ENCODE measurements at regions not wholly inside any gene's neighbourhood (a gene's known extent, or its start where the extent isn't known, plus 50 kb on each side); places are given as distances from the start of the nearest gene placed in this dataset.
A peak's percentile ranks its signal among the peaks of the same experiment; 100 is the strongest.

- CTCF ChIA-PET: no interaction called here
- Histone ChIP-seq H3K27me3 (ENCODE audit: control insufficient read depth, insufficient read depth, low read length) (peaks cover 8% of the 10 kb centered on the region), H3K36me3 (ENCODE audit: control insufficient read depth, insufficient read depth, low read length) (no peaks in the 10 kb centered on the region), H3K4me3 (ENCODE audit: low read depth, low read length) (no peak overlapping the region)
- POLR2A ChIA-PET: no interaction called here
- no peak for DNase-seq (ENCODE audit: low read depth)
- TF ChIP-seq, protein P1, sequence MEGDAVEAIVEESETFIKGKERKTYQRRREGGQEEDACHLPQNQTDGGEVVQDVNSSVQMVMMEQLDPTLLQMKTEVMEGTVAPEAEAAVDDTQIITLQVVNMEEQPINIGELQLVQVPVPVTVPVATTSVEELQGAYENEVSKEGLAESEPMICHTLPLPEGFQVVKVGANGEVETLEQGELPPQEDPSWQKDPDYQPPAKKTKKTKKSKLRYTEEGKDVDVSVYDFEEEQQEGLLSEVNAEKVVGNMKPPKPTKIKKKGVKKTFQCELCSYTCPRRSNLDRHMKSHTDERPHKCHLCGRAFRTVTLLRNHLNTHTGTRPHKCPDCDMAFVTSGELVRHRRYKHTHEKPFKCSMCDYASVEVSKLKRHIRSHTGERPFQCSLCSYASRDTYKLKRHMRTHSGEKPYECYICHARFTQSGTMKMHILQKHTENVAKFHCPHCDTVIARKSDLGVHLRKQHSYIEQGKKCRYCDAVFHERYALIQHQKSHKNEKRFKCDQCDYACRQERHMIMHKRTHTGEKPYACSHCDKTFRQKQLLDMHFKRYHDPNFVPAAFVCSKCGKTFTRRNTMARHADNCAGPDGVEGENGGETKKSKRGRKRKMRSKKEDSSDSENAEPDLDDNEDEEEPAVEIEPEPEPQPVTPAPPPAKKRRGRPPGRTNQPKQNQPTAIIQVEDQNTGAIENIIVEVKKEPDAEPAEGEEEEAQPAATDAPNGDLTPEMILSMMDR (IDR thresholded peaks at IDR 0.05; ENCODE audit: insufficient read depth, low read depth, low read length): no peak
Observed at GRCh38 chr11:20248121-20248772, 88.0 kb upstream of the DBX1 start.

DNA sequence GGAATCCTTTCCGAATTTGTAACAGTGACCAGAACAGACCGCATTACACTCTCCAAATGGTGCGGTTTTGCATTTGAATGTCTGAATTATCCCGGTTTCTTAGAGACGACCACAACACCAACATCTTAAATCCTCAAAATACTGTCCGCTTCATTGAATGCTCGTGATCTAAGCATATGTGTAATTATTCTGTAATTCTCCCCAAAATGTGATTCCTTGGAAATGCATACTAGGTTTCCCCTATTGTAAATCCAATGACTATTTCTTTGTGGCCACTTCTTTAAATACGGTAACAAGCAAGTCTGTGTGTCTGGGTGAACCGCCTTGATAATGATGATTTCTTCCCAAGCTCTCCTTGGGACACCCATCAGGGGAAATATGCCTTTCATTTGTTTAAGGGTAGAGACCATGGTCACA, 87.3 kb upstream of the DBX1 start:
- Histone ChIP-seq H3K36me3 (ENCODE audit: control insufficient read depth, insufficient read depth, low read length) (no peaks in the 10 kb centered on the region), H3K27me3 (ENCODE audit: control insufficient read depth, insufficient read depth, low read length) (peaks cover 8% of the 10 kb centered on the region), H3K4me3 (ENCODE audit: low read depth, low read length) (no peak overlapping the region)
- TF ChIP-seq, protein P1 (IDR thresholded peaks at IDR 0.05; ENCODE audit: insufficient read depth, low read depth, low read length): no peak
- DNase-seq (ENCODE audit: low read depth): no peak
- ChIA-PET CTCF (no interaction called here), POLR2A (no interaction called here)

DNA sequence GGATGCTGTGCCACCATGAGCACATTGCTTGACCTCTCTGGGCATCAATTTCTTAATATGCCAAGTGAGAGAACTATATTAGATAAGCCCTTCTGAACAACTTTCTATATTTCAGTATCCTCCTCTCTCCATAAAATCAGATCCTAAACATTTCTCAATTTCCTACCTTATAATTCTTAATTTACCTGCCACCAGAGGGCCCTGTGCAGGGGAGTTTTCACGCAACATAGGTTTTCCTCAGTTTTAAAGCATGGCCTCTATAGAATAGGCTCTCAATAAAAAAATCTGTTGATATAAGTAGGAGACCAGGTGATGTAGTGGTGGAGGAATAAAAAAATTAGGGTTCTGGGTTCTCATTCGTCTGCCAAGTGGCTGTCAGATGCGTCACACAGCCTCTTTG, 83.7 kb upstream of the DBX1 start:
- CTCF ChIA-PET: no interaction called here
- POLR2A ChIA-PET: no interaction called here
- DNase-seq (ENCODE audit: low read depth): no peak
- Histone ChIP-seq H3K36me3 (ENCODE audit: control insufficient read depth, insufficient read depth, low read length) (no peaks in the 10 kb centered on the region), H3K4me3 (ENCODE audit: low read depth, low read length) (no peak overlapping the region), H3K27me3 (ENCODE audit: control insufficient read depth, insufficient read depth, low read length) (peaks cover 6% of the 10 kb centered on the region)
- TF ChIP-seq, protein P1 (IDR thresholded peaks at IDR 0.05; ENCODE audit: insufficient read depth, low read depth, low read length): peak; percentile 30; the same call in 1 of the 2 replicates

DNA sequence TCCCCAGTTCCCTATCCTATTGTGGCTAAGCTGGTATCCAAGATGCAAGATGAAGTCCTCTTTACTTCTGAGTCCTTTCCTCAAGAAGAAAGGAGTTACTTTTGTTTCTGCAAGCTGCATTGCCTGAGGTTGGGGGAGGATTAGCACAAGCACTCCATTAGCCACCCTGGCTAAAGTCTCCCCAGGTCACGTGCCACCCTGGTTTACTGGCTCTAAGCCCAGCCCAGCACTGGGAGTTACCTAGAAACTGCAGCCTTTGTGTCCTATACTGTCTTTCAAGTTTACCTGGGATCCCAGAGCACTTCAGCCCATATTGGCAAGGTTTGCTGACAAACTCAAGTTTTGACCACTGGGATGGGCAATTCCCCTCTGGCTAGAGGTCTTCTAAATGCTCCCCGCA, 78.4 kb upstream of the DBX1 start:
- ChIA-PET CTCF (no interaction called here), POLR2A (no interaction called here)
- Histone ChIP-seq H3K4me3 (ENCODE audit: low read depth, low read length) (no peak overlapping the region), H3K27me3 (ENCODE audit: control insufficient read depth, insufficient read depth, low read length) (no peaks in the 10 kb centered on the region), H3K36me3 (ENCODE audit: control insufficient read depth, insufficient read depth, low read length) (no peaks in the 10 kb centered on the region)
- TF ChIP-seq, protein P1 (IDR thresholded peaks at IDR 0.05; ENCODE audit: insufficient read depth, low read depth, low read length): no peak
- no peak for DNase-seq (ENCODE audit: low read depth)

DNA sequence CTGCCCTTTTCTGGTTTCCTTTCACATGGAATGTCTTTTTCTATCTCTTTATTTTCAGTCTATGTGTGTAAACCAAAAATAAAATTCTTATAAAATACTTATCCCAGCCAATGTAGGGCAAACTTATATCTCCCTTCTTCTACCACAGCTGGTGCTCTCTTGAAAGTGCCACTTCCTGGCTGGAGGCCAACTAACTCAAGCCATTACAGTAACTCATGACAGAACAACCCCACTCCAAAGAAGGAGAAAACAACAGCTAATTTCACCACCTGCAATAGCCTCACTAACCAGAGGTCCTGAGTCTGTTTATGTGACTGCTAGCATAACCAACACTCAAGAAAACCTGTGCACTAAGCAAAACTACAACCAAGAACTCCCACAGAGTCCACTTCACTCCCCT, 74.9 kb upstream of the DBX1 start:
- CTCF ChIA-PET: no interaction called here

More for the DNA sequence above, 74.9 kb upstream of the DBX1 start:
- H3K27me3 ChIP-seq (ENCODE audit: control insufficient read depth, insufficient read depth, low read length): no peaks in the 10 kb centered on the region
- H3K36me3 ChIP-seq (ENCODE audit: control insufficient read depth, insufficient read depth, low read length): no peaks in the 10 kb centered on the region
- no peak for DNase-seq (ENCODE audit: low read depth)
- POLR2A ChIA-PET: no interaction called here
- TF ChIP-seq, protein P1 (IDR thresholded peaks at IDR 0.05; ENCODE audit: insufficient read depth, low read depth, low read length): no peak
- H3K4me3 ChIP-seq (ENCODE audit: low read depth, low read length): no peak overlapping the region

Data from BJ (cell line).